Activated CD8-positive, alpha-beta T cell treated with anti-CD3 and anti-CD28 coated beads, Interleukin-2, amount 10 ng/mL, durations not matched to agents 7 days and 5 days (primary cell): ENCODE measurements at regions not wholly inside any gene's neighbourhood (a gene's known extent, or its start where the extent isn't known, plus 50 kb on each side); places are given as distances from the start of the nearest gene placed in this dataset.

Experiments
- ATAC-seq: fragments of 150-1000 bp; cut with Tn5 transposase; one replicate; pipeline ENCODE4 v1.10.0; 2021; ENCODE audit warnings: moderate library complexity
- CTCF ChIA-PET: fragments of 350-600 bp; sonication (Branson Sonifier 250); formaldehyde crosslinking; loops from one replicate; lab custom pipeline; 2021; ENCODE audit warnings: antibody characterized with exemption; lab: Charles Lee
- POLR2A ChIA-PET: fragments of 350-600 bp; sonication (Branson Sonifier 250); formaldehyde crosslinking; loops from one replicate; lab custom pipeline; 2021; ENCODE audit warnings: antibody characterized with exemption; lab: Charles Lee
- DNase-seq: peaks from one replicate; pipeline ENCODE4 v3.0.0-alpha.2; 2020
- H3K27ac Mint-ChIP-seq: one replicate; pipeline ENCODE4 v1.8.0; 2021; ENCODE audit warnings: mild to moderate bottlenecking, mixed read lengths
- H3K27me3 Mint-ChIP-seq: one replicate; pipeline ENCODE4 v1.8.0; 2021; ENCODE audit warnings: low read depth, mixed read lengths
- H3K36me3 Mint-ChIP-seq: one replicate; pipeline ENCODE4 v1.8.0; 2021; ENCODE audit warnings: low read depth, mixed read lengths
- H3K4me1 Mint-ChIP-seq: one replicate; pipeline ENCODE4 v1.8.0; 2021; ENCODE audit warnings: low read depth, mixed read lengths
- H3K4me3 Mint-ChIP-seq: one replicate; pipeline ENCODE4 v1.8.0; 2021; ENCODE audit warnings: mild to moderate bottlenecking, mixed read lengths
- H3K9me3 Mint-ChIP-seq: one replicate; pipeline ENCODE4 v1.8.0; 2022; ENCODE audit warnings: mixed read lengths; ENCODE audit not compliant: insufficient read depth

DNA sequence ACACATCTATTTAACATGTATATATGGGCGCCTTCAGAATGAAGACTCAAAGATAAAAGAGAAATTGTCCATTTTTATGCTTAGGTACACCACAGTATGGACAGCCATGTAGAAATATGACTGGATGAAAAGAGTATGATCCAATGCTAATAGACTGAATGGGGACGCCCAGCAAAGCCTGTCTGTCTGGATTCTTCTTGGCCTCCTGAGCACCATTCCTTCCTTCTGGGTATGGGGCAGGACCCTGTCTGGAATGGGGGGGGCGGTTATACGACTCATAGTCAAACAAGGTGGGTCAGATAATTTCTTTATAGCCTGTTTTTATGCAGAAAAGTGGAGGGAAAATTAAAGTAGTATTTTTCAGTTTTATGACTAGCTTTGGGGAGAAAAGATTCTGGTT lies 81.2 kb upstream of the ABCD3 start:
- ChIA-PET POLR2A (no interaction called here), CTCF (interaction anchor here (0.7 to 5.7 kb wide), 6 partner anchors 274 to 316 kb away, joined by 3 to 64 read pairs (median 28); no protein-coding TSS in a partner anchor)
- ATAC-seq = no peak
- Mint-ChIP-seq H3K27ac (no peak overlapping the region), H3K36me3 (no peaks in the 10 kb centered on the region), H3K27me3 (peaks cover 9% of the 10 kb centered on the region), H3K4me1 (no peaks in the 10 kb centered on the region), H3K4me3 (no peak overlapping the region), H3K9me3 (no peaks in the 10 kb centered on the region)
- no peak for DNase-seq

DNA sequence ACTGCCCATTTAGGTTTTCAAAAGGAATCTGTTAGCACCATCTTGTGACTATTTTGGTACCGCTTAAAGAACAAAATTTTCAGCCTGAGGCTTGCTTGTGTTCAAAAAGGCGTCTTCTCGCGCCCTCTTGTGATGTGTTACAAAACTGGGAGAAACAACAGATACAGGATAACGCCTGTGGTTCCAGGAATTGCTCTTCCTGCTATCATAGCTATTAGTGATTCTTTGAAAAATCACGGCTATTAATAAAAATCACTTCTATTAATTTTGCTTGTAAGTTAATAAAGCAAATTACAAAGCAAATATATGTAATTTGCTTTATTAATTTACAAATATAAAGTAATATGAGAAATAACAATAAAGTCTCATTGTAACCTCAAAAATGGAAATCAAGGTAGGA lies 82.2 kb upstream of the ABCD3 start:
- CTCF ChIA-PET = interaction anchor here (0.7 to 5.7 kb wide), 16 partner anchors 8 to 426 kb away, joined by 3 to 64 read pairs (median 4); no protein-coding TSS in a partner anchor
- Mint-ChIP-seq H3K4me1 (no peaks in the 10 kb centered on the region), H3K27ac (no peak overlapping the region)

DNA sequence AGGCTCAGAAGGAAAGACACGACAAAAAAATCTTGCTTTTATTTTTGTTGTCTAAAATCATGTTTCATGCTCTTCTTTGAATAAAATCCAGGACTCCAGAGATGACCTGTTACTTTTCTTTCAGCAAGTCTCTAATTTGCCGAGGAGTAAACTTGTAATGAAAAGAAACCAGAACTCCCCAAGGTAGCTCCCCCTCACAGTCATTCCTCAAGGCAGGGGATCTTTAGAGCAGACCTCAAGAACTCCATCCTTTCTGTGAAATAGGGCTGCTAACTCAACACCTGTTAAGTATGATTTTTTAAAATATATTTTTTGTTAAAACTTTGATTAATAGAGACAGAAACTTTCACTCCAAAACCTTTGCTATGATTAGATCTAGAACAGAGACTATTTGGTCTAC lies 82.7 kb upstream of the ABCD3 start:
- CTCF ChIA-PET = interaction anchor here (0.7 to 5.7 kb wide), 16 partner anchors 9 to 471 kb away, joined by 3 to 64 read pairs (median 4); no protein-coding TSS in a partner anchor
- DNase-seq (no peak), ATAC-seq (no peak)
- Mint-ChIP-seq H3K9me3 (no peaks in the 10 kb centered on the region), H3K4me1 (peaks cover under 1% of the 10 kb centered on the region), H3K36me3 (no peaks in the 10 kb centered on the region), H3K27me3 (peaks cover 8% of the 10 kb centered on the region), H3K27ac (no peak overlapping the region), H3K4me3 (no peak overlapping the region)
- POLR2A ChIA-PET = no interaction called here

More for the DNA sequence above, 82.2 kb upstream of the ABCD3 start:
- Mint-ChIP-seq H3K27me3 (peaks cover 9% of the 10 kb centered on the region), H3K9me3 (no peaks in the 10 kb centered on the region), H3K36me3 (no peaks in the 10 kb centered on the region), H3K4me3 (no peak overlapping the region)
- ATAC-seq = no peak
- POLR2A ChIA-PET = interaction anchor here (0.5 kb wide), 1 partner anchor 11 kb away, joined by 4 read pairs; no protein-coding TSS in a partner anchor
- DNase-seq = peak; percentile 50

DNA sequence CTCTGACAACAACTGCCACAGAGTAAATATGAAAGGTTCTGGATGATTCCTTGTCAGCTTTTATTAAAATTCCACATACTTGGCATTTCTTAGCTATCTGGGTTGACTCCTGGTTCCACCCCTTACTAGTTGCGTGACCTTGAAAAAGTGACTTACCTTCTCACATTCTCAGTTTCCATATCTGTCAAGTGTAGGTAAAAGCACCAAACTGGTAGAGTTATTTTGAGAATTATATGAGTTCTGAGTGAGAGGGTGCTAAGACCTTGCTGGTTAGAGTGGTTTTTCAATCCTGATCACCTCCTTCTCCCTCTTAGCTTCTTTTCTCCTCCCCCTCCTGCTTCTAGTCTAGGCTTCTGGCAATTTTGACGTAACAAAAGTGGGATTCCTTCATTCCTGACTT lies 83.4 kb upstream of the ABCD3 start:
- Mint-ChIP-seq H3K4me3 (no peak overlapping the region), H3K27me3 (peaks cover 12% of the 10 kb centered on the region), H3K4me1 (peaks cover 7% of the 10 kb centered on the region), H3K27ac (no peak overlapping the region), H3K9me3 (no peaks in the 10 kb centered on the region), H3K36me3 (no peaks in the 10 kb centered on the region)
- DNase-seq (no peak), ATAC-seq (no peak)
- ChIA-PET POLR2A (no interaction called here), CTCF (interaction anchor here (1.0 to 5.7 kb wide), 14 partner anchors 65 to 472 kb away, joined by 3 to 64 read pairs (median 5); no protein-coding TSS in a partner anchor)

DNA sequence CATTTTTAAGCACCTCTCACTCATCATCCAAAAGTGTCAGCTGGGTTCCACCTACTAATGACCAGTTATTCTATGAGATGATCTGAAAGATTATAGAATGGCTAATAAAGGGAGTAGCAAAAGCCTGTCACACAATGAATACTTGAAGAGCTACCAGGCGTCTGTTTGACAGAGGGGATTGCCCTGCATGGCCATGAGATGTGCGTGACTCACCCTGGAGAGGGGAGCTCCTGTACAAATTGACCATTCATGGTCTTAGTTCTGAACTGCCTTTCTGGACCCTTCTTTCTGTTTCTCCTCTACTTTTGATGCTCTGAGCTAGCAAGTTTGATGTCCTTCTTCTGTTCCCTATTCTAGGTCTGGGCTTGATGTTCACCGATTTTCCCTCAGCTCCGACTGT lies 85.2 kb upstream of the ABCD3 start:
- no peak for ATAC-seq
- peaks cover 15% of the 10 kb centered on the region for H3K27me3 Mint-ChIP-seq
- no peak overlapping the region for H3K27ac Mint-ChIP-seq
- H3K4me1 Mint-ChIP-seq = peaks cover 7% of the 10 kb centered on the region
- H3K9me3 Mint-ChIP-seq = no peaks in the 10 kb centered on the region
- ChIA-PET POLR2A (no interaction called here), CTCF (interaction anchor here (0.9 to 5.7 kb wide), 4 partner anchors 270 to 473 kb away, joined by 3 to 64 read pairs (median 28); no protein-coding TSS in a partner anchor)
- H3K4me3 Mint-ChIP-seq = no peak overlapping the region
- no peaks in the 10 kb centered on the region for H3K36me3 Mint-ChIP-seq
- no peak for DNase-seq

DNA sequence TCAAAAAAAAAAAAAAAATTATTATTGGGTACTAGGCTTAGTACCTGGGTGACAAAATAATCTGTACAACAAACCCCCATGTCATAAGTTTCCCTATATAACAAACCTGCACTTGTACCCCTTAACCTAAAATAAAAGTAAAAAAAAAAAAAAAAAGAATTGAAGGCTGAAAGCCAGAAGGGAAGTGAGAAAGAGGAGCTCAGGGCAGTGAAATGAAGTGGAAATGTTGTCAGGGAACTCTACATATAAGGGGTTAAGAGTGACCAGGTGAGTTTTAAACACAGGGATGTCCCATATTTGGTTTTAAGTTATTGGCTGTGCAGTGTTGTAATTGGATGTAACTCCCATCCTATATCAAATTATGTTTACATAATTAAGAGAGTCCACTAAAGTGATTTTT lies 85.7 kb upstream of the ABCD3 start:
- H3K4me3 Mint-ChIP-seq = no peak overlapping the region
- H3K4me1 Mint-ChIP-seq = peaks cover 7% of the 10 kb centered on the region
- DNase-seq = no peak
- POLR2A ChIA-PET = no interaction called here
- no peaks in the 10 kb centered on the region for H3K36me3 Mint-ChIP-seq
- H3K27ac Mint-ChIP-seq = no peak overlapping the region
- ATAC-seq = no peak
- H3K27me3 Mint-ChIP-seq = peaks cover 17% of the 10 kb centered on the region
- no peaks in the 10 kb centered on the region for H3K9me3 Mint-ChIP-seq
- CTCF ChIA-PET = interaction anchor here (0.9 to 5.7 kb wide), 5 partner anchors 269 to 473 kb away, joined by 3 to 64 read pairs (median 19); no protein-coding TSS in a partner anchor

DNA sequence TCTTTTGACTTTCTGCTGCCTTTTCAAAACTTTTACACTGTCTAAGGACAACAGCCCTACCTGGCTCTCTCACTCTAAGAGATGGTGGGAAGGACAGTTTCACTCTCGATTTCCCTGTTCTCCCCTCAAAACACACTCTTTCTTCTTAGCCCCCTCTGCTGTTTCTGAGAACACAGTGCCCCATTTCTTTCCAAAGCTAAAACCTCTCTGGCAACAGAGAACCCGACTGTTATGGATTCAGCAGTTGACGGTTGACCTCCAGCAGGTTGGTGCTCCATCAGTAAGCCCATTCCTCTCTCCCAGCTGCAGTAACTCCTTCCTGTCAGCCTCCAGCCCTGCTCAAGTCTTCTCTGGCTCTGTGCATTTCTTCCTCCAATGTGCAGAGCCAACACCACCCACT lies 88.2 kb upstream of the ABCD3 start:
- ChIA-PET CTCF (interaction anchor here (1.4 to 4.2 kb wide), 6 partner anchors 262 to 305 kb away, joined by 4 to 21 read pairs (median 11); no protein-coding TSS in a partner anchor), POLR2A (no interaction called here)
- no peak for DNase-seq
- H3K27me3 Mint-ChIP-seq = peaks cover 25% of the 10 kb centered on the region
- H3K4me3 Mint-ChIP-seq = no peak overlapping the region
- H3K4me1 Mint-ChIP-seq = peaks cover 7% of the 10 kb centered on the region
- ATAC-seq = no peak
- H3K27ac Mint-ChIP-seq = no peak overlapping the region
- no peaks in the 10 kb centered on the region for H3K9me3 Mint-ChIP-seq
- H3K36me3 Mint-ChIP-seq = no peaks in the 10 kb centered on the region

DNA sequence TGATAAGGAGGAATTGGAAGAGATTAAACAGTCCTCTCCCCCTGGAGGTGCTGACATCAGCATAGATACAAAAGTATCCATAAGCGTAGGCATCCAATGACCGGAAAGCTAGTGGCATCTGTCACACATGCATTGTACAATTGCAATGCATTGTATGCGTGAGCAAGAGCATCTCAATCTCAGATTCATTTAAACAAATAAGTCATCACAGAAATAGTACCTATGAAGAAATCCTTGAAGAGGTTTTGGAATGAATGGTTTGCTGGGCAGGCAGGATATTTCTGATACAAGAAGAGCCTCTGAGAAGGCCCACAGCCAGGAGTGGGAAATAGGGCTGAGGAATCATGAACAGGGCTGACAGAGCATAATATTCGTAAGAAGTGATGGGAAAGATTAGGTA lies 88.9 kb upstream of the ABCD3 start:
- H3K27me3 Mint-ChIP-seq = peaks cover 25% of the 10 kb centered on the region
- no peak overlapping the region for H3K4me3 Mint-ChIP-seq
- CTCF ChIA-PET = interaction anchor here (1.4 to 4.2 kb wide), 5 partner anchors 261 to 304 kb away, joined by 4 to 21 read pairs (median 17); no protein-coding TSS in a partner anchor
- ATAC-seq (no peak), DNase-seq (no peak)
- no peak overlapping the region for H3K27ac Mint-ChIP-seq
- H3K36me3 Mint-ChIP-seq = no peaks in the 10 kb centered on the region
- POLR2A ChIA-PET = interaction anchor here (0.5 kb wide), 1 partner anchor 375 kb away, joined by 9 read pairs; no protein-coding TSS in a partner anchor
- H3K4me1 Mint-ChIP-seq = peaks cover 7% of the 10 kb centered on the region
- H3K9me3 Mint-ChIP-seq = no peaks in the 10 kb centered on the region

DNA sequence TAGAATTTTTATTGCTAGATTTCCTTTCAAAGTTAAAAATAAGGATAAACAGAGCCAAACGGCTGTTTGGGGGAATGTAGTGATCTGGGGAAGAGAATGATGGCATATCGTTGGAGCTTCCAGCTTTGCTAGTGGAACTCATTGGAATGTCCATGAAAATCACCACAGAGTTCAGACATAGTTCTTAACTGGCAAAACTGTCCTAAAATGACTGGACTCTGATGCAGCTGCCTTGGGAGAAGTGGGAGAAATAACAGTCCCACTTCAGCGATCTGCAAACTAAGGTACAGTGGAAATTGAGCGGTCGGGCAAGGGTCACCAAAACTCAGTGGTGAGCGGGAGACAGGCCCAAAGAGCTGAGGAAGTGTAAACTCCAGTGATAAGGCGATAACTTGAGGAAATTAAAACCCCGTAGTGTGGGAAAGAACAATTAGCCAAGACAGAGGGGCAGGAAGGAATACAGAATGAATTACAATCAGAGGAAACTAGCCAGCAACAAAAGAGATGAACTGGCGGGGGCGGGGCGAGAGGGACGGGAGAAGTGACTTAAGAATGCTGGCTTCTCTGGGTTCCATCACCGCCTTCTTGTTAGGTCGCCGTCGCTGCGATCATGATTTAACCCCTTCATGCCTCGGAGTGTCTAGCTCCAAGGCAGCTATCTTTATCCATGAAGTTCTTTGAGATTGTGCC lies 89.8 kb upstream of the ARHGAP29 start:
- peaks cover 7% of the 10 kb centered on the region for H3K4me1 Mint-ChIP-seq
- ChIA-PET CTCF (interaction anchor here (1.4 kb wide), 1 partner anchor 287 kb away, joined by 4 read pairs; no protein-coding TSS in a partner anchor), POLR2A (no interaction called here)
- no peak overlapping the region for H3K27ac Mint-ChIP-seq
- no peak for DNase-seq
- H3K4me3 Mint-ChIP-seq = no peak overlapping the region
- peaks cover 28% of the 10 kb centered on the region for H3K27me3 Mint-ChIP-seq
- H3K36me3 Mint-ChIP-seq = no peaks in the 10 kb centered on the region
- ATAC-seq = no peak
- H3K9me3 Mint-ChIP-seq = no peaks in the 10 kb centered on the region

DNA sequence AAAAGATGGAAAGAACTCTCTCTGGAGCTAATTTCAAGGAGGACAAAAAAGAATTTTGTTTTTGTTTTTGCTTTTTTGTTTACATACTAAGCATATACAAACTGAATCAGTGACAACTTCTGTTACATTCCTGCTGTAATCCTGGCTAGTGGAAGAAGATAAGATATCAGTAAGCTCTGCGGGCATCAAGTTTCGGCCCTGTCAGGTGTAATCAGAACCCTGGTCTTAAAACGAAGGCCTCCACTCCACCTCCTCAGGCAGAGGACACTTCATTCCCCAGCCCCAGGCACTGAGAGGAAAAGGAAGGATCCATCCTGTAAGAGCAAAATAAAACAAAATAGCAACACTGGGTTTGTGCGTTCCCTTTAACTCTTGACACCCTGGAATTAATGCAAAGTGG lies 88.9 kb upstream of the ARHGAP29 start:
- peaks cover 26% of the 10 kb centered on the region for H3K27me3 Mint-ChIP-seq
- DNase-seq = no peak
- H3K4me3 Mint-ChIP-seq = no peak overlapping the region
- ChIA-PET POLR2A (no interaction called here), CTCF (interaction anchor here (0.9 kb wide), 1 partner anchor 287 kb away, joined by 3 read pairs; no protein-coding TSS in a partner anchor)
- H3K36me3 Mint-ChIP-seq = no peaks in the 10 kb centered on the region
- peaks cover 7% of the 10 kb centered on the region for H3K4me1 Mint-ChIP-seq
- no peak overlapping the region for H3K27ac Mint-ChIP-seq
- ATAC-seq = no peak
- no peaks in the 10 kb centered on the region for H3K9me3 Mint-ChIP-seq

DNA sequence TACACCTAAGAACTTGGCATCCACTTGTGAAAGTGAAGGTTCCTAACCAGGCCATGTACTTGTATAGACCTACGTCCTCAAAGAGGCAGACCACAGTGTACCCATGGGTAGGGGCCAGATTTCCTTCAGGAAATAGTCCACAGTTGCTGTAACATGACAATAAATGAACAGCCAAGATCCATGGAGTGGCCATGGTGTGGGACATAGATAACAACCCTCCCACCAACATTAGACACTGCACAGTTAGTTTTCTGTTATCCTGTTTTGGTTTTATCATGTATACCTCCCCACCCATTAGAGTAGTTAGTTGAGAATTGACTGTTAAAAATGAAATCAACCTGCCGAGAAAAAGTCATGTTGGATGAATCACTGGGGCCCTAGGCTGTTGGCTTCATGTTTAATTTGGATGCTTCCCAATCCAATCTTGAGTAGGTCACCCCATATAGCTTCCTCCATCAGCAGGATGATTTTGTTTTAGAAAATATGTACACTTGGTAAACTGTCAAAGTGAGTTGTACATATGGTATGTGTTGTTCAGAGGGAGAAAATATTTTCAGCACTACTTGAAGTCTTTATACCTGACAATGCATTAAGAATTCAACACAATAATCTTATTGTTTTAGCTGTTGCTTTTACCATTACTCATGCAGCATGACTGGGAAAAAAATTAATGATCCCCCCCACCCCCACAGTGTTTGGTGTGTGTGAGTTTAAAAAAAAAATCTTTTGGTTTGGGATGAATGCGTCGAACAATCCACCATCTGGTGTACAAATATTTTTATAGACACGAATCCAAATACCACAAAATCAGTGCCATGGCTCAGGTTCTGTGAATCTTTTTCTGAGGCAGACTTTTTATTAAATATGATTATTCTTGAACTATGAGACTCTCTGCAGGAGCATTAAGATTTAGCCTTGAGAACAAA lies 88.3 kb upstream of the ARHGAP29 start:
- DNase-seq = no peak
- ChIA-PET CTCF (interaction anchor here (0.9 kb wide), 1 partner anchor 286 kb away, joined by 3 read pairs; no protein-coding TSS in a partner anchor), POLR2A (no interaction called here)
- no peak overlapping the region for H3K4me3 Mint-ChIP-seq
- no peaks in the 10 kb centered on the region for H3K9me3 Mint-ChIP-seq
- no peak overlapping the region for H3K27ac Mint-ChIP-seq
- no peaks in the 10 kb centered on the region for H3K36me3 Mint-ChIP-seq
- peaks cover 26% of the 10 kb centered on the region for H3K27me3 Mint-ChIP-seq
- H3K4me1 Mint-ChIP-seq = peaks cover 7% of the 10 kb centered on the region
- ATAC-seq = no peak
